ENCODE measurements at regions not wholly inside any gene's neighbourhood (a gene's known extent, or its start where the extent isn't known, plus 50 kb on each side); places are given as distances from the start of the nearest gene placed in this dataset.

GRCh38 chr13:106681997-106682396 lies 114.1 kb upstream of the ARGLU1 start:
- TF ChIP-seq REST (tag by site-specific recombination; IDR thresholded peaks at IDR 0.05), result no peak
- TF ChIP-seq ZBTB7A (tag by site-specific recombination; IDR thresholded peaks at IDR 0.05; ENCODE audit: low read depth), result no peak
- TF ChIP-seq TRIM28 (IDR thresholded peaks at IDR 0.05; ENCODE audit: borderline replicate concordance, low read length), result no peak
- TF ChIP-seq CTCF (tag by site-specific recombination; IDR thresholded peaks at IDR 0.05), result no peak
- no peak for TF ChIP-seq ZNF561 (tag by site-specific recombination; IDR thresholded peaks at IDR 0.05; ENCODE audit: borderline replicate concordance)
- TF ChIP-seq PBX3 (CRISPR knock-in tag; IDR thresholded peaks at IDR 0.05), result no peak
- TF ChIP-seq KLF9 (tag by site-specific recombination; IDR thresholded peaks at IDR 0.05; ENCODE audit: low read depth), result no peak
- TF ChIP-seq ZNF623 (tag by site-specific recombination; IDR thresholded peaks at IDR 0.05), result no peak
- no peak for TF ChIP-seq YY1 (tag by site-specific recombination; IDR thresholded peaks at IDR 0.05)
- TF ChIP-seq ZNF747 (tag by site-specific recombination; IDR thresholded peaks at IDR 0.05), result no peak
- no peak for TF ChIP-seq ZNF335 (tag by site-specific recombination; conservative IDR thresholded peaks at IDR 0.05)
- no peak for TF ChIP-seq OSR2 (tag by site-specific recombination; IDR thresholded peaks at IDR 0.05)
